CD4-positive, alpha-beta T cell treated with Interleukin-15 for 1 hour (primary cell): ENCODE measurements at regions not wholly inside any gene's neighbourhood (a gene's known extent, or its start where the extent isn't known, plus 50 kb on each side); places are given as distances from the start of the nearest gene placed in this dataset.

Experiments
- DNase-seq: peaks from one replicate; pipeline ENCODE4 v3.0.0-alpha.2; 2020

DNA sequence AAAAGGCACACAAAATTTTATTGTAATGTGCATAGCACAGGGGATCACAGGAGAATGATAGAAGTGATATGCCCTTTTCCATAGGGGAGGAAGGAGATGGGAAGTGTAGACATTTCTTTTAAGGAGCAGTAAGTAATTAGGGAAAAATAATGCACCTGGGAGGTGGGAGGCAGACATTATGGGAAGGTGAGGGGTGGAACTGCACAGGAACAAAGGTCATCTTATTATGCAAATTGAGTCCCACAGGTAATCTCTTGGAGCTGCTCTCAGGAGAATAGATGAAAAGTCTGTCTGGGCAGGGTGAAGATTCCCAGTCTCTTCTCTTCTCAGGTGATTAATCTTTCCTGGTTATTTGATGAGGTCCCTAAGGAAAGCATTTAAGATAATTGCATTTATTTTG, 331.5 kb downstream of the ENC1 start:
- no peak for DNase-seq

DNA sequence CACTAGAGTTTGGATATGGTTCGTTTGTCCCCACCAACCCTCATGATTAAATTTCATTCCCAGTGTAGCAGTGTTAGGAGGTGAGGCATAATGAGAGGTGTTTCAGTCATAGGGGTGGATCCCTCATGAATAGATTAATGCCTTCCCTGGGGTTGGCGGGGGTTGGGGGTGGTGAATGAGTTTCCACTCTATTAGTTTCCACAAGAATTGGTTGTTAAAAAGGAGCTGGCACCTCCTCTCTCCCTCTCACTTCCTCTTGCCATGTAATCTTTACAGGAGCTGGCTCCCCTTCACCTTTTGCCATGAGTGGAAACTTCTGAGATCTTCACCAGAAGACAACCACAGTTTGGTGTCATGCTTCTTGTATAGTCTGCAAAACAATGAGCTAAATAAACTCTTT, 333.7 kb downstream of the ENC1 start:
- DNase-seq: no peak

DNA sequence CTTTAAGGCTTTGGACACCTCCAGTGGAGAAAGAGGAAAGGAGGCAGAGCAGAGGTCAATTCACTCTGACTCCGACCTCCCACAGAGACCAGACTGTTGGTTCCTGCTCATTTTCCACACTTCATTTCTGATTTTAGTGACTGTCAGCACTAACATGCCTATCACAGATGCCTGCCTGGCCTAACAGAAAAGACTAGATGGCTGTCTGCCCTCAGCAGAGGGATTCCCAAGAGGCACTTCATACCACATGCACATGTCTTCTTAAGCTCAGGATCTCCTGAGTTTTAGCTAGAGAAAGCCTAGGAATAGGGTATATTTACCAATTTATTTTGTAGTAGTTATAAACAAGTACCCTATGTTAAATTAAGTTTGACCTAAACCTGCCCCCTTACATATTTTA, 336.0 kb downstream of the ENC1 start:
- no peak for DNase-seq

DNA sequence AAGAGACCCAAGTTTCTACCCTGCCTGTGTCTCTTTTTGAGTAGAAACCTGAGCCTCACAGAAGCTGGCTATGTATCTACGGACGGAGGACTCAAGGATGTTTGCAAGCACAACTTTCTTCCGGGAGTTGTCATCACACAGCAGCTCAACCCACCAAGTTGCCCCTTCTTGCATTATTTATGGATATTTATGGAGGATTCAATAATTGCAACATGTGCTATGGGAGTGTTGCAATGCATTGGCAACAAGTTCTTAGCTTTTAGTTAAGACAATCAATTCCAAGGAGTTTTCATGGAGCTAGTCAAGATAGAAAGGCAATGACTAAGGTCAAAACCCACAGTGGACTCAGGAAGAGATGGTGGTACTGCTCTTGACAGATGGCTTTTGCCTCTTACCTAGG, 336.9 kb downstream of the ENC1 start:
- DNase-seq: no peak

DNA sequence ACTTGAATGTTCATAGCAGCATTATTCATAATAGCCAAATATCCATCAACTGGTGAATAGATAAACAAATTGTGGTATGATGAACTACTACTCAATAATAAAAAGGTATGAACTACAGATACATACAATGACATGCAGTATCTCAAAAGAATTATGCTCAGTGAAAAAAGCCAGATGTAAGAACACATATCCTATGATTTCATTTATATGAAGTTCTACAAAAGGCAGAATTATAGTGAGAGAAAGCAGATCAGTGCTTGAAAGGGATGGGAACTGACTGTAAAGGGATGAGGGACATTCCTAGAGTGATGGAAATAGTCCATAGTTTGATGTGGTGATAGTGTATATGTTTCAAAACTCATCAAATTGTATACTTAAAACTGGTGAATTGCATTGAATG, 339.0 kb downstream of the ENC1 start:
- DNase-seq: no peak

DNA sequence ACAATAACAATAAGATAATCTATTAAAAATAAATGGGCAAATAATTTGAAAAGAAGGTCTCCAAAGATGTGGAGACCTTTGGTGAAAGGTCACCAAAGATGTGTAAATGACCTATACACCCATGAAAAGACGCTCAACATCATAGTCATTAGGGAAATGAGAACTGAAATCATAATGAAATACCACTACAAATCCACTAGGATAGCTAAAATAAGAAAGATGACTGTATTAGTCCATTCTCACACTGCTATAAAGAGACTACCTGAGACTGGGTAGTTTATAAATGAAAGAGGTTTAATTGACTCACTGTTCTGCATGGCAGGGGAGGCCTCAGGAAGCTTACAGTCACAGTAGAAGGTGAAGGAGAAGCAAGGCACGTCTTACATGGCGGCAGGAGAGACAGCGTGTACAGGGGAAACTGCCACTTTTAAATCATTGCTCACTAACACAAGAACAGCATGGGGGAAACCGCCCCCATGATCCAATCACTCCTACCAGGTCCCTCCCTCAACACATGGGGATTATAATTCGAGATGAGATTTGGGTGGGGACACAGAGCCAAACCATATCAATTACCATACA, 339.6 kb downstream of the ENC1 start:
- no peak for DNase-seq

DNA sequence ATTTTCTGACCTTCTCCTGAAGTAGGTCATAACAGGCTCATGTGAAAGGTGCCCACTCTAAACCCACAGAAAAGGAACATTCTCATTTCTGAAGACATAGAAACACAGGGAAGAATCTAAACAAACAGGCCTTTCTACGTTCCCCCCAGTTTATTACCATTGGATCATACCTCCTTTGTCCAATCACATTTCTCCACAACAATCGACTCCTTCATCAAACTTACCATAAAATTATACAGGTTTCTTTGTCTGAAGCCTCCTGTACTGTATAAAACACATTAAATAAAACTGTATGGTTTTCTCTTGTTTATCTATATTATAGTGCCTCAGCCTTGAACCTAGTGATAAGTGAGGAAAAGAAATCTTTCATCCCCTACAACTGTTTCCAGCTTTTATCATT, 340.7 kb downstream of the ENC1 start:
- no peak for DNase-seq

DNA sequence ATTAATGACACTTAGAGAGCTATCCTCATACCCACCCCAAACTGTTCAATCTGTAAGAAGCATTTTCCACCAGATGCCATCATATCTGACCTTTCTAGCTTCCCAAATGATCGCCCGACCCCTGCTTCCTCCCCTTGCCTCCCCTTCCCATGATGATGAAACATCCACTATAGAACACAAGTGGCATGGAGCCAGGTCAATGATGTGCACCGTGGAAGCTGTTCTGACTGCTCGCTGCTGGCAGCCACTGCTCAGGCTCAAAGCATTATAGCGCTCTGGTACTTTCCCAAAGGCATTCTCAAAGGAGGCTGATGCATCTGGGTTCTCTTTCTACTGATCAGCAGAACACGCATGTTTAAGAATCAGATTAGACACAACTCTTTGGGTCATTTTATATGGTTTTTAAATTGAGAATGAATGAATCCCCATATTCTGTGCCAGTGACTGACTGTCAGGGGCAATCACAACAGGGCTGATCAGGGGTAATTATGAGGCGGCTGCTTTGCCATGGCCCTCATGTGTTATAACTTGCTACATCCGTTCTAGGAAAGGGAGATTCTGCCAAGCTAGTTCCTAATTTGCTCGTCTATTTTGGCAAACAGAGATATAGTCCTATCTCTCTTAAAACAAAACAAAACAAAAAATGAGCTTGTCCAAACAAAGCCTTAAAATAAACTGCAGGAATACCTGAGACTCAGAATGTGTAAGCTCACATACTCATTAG, 343.7 kb downstream of the ENC1 start:
- no peak for DNase-seq

DNA sequence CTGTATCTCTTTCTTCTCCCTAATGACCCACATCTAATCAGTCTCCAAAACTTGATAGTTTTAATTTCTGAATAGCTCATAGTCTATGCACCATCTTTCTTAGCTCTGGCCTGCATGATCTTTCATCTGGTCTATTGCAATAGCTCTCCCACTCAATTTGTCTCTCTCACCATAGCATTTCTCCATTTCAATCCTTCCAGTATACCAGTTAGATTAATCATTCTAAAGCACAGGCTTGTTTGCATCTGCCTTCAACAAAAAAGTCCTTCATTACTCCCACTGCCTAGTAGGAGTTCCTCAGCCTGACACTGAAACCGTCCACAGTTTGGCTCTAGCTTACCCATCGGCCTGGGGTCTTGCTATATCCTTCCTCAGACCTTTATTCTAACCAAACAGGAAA, 344.9 kb downstream of the ENC1 start:
- DNase-seq: no peak

DNA sequence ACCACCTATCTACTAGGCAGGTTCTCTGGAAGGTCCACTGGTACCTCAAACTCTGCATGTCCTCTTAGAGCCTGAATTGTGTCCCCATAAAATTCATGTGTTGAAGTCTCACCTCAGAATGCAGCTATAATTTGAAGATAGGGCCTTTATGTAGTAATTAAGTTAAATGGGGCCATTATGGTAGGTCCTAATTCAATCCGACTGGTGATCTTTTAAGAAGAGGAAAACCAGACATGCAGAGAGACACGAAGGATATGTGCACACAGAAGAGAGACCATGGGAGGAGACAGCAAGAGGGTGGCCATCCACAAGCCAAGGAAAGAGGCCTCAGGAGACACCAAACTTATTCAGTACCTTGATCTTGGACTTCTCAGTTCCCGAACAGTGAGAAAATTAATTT, 345.4 kb downstream of the ENC1 start:
- no peak for DNase-seq

DNA sequence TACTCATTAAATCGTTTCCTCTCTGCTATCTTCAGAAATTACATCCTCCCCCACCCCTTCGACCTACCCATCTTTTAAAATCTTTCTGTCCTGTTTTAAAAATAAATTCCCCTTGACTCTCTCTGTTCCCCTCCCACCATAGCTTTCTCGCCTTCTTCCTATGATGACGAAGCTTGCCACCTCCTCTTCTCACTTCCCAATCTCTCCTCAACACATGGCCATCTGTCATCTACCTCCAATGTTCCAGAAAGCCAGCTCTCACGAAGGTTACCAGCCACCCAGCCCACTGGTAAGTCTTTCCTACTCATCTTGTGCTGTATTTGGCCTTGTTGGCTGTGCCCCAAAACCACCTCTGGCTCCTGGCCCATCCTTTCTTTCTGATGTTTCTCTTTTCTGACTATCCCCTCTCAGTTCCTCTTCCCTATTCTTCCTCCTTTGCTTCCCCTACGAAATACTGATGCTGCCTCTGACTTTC, 346.3 kb downstream of the ENC1 start:
- peak; percentile 19 for DNase-seq

DNA sequence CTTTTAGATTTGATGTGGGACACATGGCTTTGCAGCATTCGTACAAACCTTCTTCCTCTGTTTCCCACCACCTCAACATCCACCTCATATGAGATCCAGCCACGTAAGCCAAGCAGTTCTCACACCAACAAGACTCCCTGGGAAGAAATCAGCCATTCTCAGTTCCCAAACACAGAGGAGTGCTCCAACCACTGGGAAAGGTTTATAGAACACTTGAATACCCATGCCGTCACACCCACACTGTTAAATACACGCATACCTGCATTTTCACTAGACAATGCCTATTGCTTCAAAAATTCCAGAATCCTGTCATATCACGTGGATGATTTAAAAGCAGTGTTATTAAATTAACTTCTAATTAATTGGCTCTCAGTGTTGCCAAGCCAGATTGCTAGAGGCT, 347.3 kb downstream of the ENC1 start:
- DNase-seq: no peak

DNA sequence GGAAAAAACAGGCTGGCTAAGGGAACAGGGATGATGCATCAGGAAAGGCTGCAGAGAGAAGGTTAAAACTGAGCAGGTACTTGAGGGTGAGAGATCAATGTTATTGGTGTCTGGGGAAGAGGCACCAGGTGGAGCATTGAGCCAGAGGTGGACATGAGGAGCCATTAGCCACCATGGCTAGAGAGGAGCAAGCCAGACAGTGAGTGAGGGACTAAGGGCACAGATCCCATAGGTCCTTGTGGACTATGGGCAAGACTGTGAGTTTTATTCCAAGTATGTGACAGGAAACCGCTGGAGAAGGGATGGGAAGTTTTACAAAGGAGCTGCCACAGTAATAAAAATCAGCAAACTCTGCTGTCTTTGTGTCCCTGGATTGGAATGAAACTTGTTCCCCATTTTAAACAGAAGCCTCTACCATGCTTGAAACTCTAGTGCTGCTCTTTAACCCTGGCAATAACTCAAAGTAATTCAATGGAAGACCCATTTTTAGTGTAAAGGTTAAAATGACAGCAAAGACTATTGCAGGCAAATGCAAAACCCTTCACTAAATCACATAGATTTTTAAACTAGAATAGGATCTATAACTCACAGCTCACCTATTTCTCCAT, 349.8 kb downstream of the ENC1 start:
- no peak for DNase-seq

DNA sequence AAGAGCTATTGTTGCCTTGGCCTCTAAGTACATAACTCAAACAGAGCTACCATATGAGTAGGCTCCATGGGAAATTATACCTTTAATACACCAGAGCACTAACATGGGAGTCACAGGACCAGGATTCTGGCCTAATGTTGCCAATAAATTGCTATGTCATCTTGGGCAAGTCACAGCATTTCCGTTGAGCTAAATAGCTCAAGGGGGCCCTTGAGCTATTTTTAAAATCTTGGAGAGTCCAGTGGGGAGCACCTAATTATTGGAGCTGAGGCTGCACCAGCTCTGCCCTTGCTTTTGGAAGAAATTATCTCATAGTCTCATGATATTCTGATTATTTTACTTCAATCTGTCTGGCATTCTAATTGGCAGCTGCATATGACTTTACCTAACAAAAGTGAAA, 350.8 kb downstream of the ENC1 start:
- DNase-seq: no peak

DNA sequence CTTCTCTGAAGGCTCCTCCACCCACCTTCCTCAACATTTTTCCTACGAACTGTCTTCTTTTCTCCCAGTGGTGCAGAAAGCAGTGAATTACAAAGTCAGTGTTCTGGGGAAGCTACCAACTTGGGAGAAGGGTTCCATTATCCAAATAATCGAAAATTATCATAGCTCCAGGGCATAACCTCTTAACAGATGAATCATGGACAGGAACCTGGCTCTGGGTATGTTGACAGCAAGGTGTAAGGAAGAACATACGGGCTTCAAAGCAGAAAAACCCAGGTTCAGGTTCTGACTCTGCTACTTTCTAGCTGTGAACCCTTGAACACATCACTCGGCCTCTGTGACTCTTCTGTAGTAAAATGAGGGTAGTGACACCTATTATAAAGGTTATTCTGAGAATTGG, 351.3 kb downstream of the ENC1 start:
- no peak for DNase-seq

DNA sequence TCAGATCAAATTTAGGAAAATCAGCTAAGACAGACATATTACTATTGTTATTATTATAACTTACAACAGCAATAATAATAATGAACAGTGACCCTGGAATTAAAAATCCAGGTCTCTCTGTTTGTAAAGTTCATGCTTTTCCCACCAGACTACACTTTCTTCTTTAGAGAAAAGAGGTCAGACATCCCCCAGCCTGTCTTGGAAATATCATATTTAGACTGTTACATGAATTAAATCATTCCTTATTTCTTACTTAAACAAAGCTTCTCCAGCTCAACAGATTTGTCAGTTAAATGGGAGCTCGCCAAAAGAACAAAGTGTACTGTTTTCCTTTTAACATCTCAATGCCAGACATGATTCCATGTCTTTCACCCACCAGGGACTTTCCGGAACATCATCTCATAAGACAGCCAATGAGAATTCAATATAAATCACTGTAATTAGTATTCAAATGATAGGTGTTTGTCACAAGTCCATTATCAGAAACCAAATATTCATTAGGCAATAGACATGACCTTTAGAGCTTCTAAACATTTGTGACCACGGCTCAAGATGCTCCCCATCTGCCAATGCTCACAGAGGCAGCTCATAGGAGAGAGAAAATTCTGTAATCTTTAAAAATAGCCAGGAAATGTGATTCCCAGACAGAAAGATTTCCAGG, 351.9 kb downstream of the ENC1 start:
- no peak for DNase-seq

DNA sequence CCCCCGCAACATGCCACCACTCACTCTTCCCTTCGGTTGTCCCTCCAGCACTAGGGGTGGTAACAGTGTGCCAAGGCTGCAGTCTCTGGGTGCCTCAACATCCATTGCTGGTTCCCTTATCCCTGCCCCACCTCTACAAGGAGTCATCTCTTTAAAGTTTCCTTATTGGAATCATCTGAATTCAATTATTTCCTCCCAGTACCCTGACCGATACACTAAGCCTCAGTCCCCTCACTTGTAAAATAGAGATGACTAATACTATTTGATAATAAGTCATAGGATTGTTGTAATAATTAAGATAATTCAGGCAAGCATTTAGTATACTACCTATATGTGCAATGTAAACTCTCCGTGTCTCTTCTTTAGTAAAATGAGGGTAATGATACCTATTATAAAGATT, 352.5 kb downstream of the ENC1 start:
- no peak for DNase-seq

DNA sequence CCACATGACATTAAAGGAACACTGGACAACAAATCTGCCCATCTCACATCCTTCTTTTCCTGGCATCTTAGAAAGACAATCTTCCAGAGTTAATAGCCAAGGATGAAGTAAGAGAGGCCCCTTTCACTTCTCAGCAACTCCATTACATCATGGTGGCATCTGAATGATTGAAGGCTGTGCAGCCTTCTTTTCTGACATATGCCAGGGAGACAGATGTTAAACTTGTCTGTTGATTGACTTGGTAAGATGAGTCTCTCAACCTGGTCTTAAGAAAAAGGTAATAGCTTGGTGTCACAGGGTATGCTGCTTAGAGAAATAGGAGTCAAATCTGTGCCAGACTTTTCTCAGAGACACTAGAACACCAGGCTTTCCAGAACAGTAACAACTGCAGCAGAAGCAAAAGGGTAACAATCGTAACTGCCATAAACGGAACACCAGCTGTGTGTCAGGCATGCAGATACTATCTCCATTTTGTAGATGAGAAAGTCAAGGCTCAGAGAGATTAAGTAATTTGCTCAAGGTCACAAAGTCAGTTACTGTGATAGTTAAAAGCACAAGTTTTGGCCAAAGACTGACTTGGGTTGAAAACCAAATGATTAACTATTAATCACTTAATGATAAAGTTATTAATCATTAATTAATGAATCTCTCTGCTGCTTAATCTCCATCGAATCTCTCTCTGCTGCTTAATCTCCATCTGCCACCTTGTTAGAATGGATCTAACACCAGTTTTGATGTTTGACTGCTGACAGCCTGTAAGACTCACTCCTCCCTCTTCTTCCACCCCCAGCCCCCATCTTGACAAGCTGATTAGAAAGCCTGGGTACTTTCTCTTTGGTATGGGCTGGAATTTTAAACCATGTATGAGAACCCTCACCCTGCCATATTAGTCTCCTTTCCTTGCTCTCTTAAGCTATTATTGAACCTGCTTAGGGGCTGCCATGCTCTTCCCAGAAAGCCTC, 353.5 kb downstream of the ENC1 start:
- no peak for DNase-seq

DNA sequence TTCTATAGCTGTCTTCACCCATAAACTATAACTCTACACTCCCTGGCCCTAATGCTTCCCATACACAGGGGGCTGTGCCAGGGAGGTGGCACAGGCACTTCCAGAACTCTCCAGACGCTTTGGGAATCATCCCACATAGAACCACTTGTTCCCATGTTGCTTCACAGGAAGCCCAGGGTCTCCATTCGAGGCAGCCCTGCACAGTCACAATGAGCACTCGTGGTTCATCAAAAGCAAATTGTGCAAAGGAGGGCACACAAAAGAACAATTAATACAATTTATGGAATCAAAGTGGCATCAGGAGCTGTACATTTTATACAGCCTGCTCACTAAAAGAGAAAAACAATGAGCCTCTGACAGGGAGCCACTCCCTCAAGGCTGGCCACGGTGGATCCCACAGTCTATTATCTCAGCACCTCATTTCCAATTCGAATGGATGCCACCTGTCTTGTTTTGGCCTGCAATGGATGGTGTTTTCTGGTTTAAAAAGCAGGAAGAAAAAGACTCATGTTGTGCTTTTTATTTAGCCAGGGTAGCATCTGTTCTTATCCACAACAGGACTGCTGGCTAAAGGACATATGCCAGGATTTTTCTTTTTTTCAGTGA, 354.8 kb downstream of the ENC1 start:
- DNase-seq: no peak

DNA sequence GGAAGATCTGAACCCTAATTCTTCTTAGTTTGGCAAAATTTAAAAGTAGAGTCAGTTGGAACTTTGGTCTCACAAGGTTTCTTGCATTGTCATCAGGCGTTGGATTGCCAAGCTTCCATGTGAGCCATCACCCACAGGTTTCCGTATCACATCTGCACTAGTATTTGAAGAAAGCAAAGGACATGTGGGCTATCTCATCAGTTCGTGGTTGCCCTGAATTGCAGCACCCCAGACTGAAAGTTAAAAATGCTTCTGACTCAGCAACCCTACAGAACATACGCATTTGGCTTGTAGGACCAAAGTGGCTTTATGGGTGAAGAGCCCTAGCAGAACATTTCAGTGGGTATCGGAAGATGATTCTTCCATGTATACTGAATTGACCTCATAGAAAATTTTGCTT, 358.0 kb downstream of the ENC1 start:
- DNase-seq: no peak

DNA sequence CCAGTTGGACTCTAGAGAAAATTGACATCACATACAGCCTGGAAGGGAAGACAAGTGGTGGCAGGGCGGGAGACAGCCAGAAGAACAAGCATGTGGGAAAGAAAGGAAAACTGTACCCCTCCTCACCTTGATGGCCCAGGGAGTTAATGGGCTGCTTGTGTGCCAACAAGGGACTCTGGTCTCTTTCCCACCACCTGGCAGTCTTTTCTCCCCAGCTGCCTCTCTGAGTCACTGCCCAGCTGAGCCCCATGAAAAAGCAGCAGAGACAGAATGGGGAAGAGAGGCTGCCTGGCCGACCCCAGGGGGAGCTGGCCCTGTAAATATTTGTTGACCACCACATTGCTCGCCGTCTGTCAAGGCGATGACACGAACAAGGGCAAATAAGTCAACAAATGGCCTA, 359.4 kb downstream of the ENC1 start:
- no peak for DNase-seq

DNA sequence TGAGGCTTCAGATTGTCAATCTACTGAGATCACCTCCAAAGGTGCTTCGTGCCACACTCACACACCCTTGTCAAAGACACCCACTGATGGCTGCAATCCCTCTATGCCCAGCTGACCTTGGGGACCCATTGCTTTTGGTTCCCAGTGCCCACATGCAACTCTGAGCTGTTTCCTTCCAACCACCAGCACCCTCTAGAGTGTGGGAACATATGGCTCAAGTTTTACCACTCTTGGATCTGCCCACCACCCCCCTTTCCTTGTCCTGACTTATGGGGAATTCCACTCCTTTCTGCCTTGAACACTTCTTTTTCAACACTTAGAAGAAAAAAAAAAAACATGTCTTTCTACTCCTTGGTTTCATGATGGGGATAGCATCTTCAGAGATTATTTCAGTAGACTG, 360.2 kb downstream of the ENC1 start:
- no peak for DNase-seq
